NCI-H460 (cell line): ENCODE measurements at regions not wholly inside any gene's neighbourhood (a gene's known extent, or its start where the extent isn't known, plus 50 kb on each side); places are given as distances from the start of the nearest gene placed in this dataset.

ENCODE experiments used
- DNase-seq: peaks from one replicate; pipeline ENCODE4 v3.0.0-alpha.2; 2016; ENCODE audit warnings: low read depth; ENCODE audit errors: extremely low read depth

- DNase-seq, result no peak
Measured at GRCh38 chr16:49216593-49216992, 65.0 kb downstream of the CBLN1 start.

GRCh38 chr16:49213594-49213993 lies 68.0 kb downstream of the CBLN1 start:
- DNase-seq, result no peak

GRCh38 chr16:49204191-49204590 lies 77.4 kb downstream of the CBLN1 start:
- no peak for DNase-seq

- DNase-seq, result no peak
Measured at GRCh38 chr16:49203361-49203760, 78.3 kb downstream of the CBLN1 start.

GRCh38 chr16:49201118-49201517 lies 80.5 kb downstream of the CBLN1 start:
- no peak for DNase-seq

GRCh38 chr16:49200223-49200820 lies 81.3 kb downstream of the CBLN1 start:
- no peak for DNase-seq

GRCh38 chr16:49195237-49195548 lies 86.4 kb downstream of the CBLN1 start:
- no peak for DNase-seq

GRCh38 chr16:49194537-49195236 lies 87.0 kb downstream of the CBLN1 start:
- DNase-seq, result no peak

GRCh38 chr16:49193596-49193995 lies 88.0 kb downstream of the CBLN1 start:
- no peak for DNase-seq

GRCh38 chr16:49189286-49189685 lies 92.4 kb downstream of the CBLN1 start:
- DNase-seq, result no peak

GRCh38 chr16:49183911-49184310 lies 97.7 kb downstream of the CBLN1 start:
- DNase-seq, result no peak

GRCh38 chr16:49181791-49182518 lies 99.7 kb downstream of the CBLN1 start:
- DNase-seq, result no peak

- DNase-seq, result no peak
Measured at GRCh38 chr16:49179714-49180330, 101.8 kb downstream of the CBLN1 start.

GRCh38 chr16:49168126-49168525 lies 113.5 kb downstream of the CBLN1 start:
- no peak for DNase-seq

- DNase-seq, result no peak
Measured at GRCh38 chr16:49165025-49165424, 116.6 kb downstream of the CBLN1 start.

- DNase-seq, result no peak
Measured at GRCh38 chr16:49161191-49161590, 120.4 kb downstream of the CBLN1 start.

- DNase-seq, result peak; percentile 29
Measured at GRCh38 chr16:49158029-49158642, 123.5 kb downstream of the CBLN1 start.

- no peak for DNase-seq
Measured at GRCh38 chr16:49150341-49150740, 131.3 kb downstream of the CBLN1 start.

- DNase-seq, result no peak
Measured at GRCh38 chr16:49148410-49148809, 133.2 kb downstream of the CBLN1 start.

GRCh38 chr16:49140618-49141017 lies 141.0 kb downstream of the CBLN1 start:
- DNase-seq, result no peak

- no peak for DNase-seq
Measured at GRCh38 chr16:49130397-49130796, 151.2 kb downstream of the CBLN1 start.
